HCT116 (cell line): ENCODE measurements at regions not wholly inside any gene's neighbourhood (a gene's known extent, or its start where the extent isn't known, plus 50 kb on each side); places are given as distances from the start of the nearest gene placed in this dataset.

Experiments used
- ATAC-seq: fragments of 200-7000 bp; cut with Tn5 transposase; 2 replicates; pipeline ENCODE4 v1.9.1; 2020; ENCODE audit warnings: mild to moderate bottlenecking, moderate library complexity
- BruUV-seq: library from RNA; stranded (reverse); fragments of 400-500 nt; replicated peaks from 2 replicates; lab custom pipeline; 2021; lab: Mats Ljungman, UMichigan
- CTCF ChIA-PET: fragments of 300-600 bp; sonication (Branson Sonifier 250); formaldehyde crosslinking; loops from one replicate; lab custom pipeline; 2021; ENCODE audit warnings: antibody characterized with exemption; lab: Charles Lee
- POLR2A ChIA-PET: fragments of 300-600, 350-600 bp; sonication (Branson Sonifier 250); formaldehyde crosslinking; loops from one replicate; lab custom pipeline; 2021; ENCODE audit warnings: antibody characterized with exemption; lab: Charles Lee
- RAD21 ChIA-PET, 2 experiments: fragments of 300-600 bp; sonication (Branson Sonifier 250); formaldehyde crosslinking; loops; one replicate each; lab custom pipeline; 2023; ENCODE audit warnings: low total read pairs in 2 of 2; ENCODE audit not compliant: uncharacterized antibody in 2 of 2, unreplicated experiment in 2 of 2, low non-redundant PET in 1 of 2; lab: Charles Lee
- DNase-seq: peaks from one replicate; pipeline ENCODE4 v3.0.0-alpha.2; 2010; ENCODE audit warnings: low read depth, low spot score
- H2AFZ ChIP-seq: fragments of 200-600 bp; shearing (Covaris generic), sonication (generic); 2 replicates; pipeline ENCODE4 v1.6.1; 2017; ENCODE audit warnings: low read depth, mixed run types, mixed read lengths, antibody characterized with exemption, low read length; ENCODE audit not compliant: poor library complexity, severe bottlenecking
- H3K27ac ChIP-seq: 2 replicates; pipeline ENCODE4 v1.5.1; 2012; ENCODE audit warnings: low read depth, low read length
- H3K27me3 ChIP-seq: fragments of 200-600 bp; sonication (generic); 2 replicates; pipeline ENCODE4 v1.6.1; 2016; ENCODE audit warnings: mixed run types, low read length, mixed read lengths; ENCODE audit not compliant: insufficient read depth
- H3K36me3 ChIP-seq, 2 experiments: fragments of 200-500 bp in 1 of 2; fragments of 200-600 bp in 1 of 2; sonication (Bioruptor generic) in 1 of 2; sonication (generic) in 1 of 2; 2 replicates each; pipeline versions ENCODE4 v1.5.1 to v1.6.1; 2014 to 2016; ENCODE audit warnings: low read length in 2 of 2, inconsistent platforms in 1 of 2, mixed read lengths in 1 of 2, mixed run types in 1 of 2; ENCODE audit not compliant: insufficient read depth in 2 of 2, control insufficient read depth in 1 of 2
- H3K4me1 ChIP-seq, 2 experiments: fragments of 200-600 bp in 1 of 2; sonication (generic) in 1 of 2; 2 replicates each; pipeline versions ENCODE4 v1.5.1 to v1.6.1; 2012 to 2017; ENCODE audit warnings: low read length in 2 of 2, inconsistent platforms in 1 of 2, mild to moderate bottlenecking in 1 of 2, mixed read lengths in 1 of 2, mixed run types in 1 of 2, moderate library complexity in 1 of 2; ENCODE audit not compliant: insufficient read depth in 2 of 2, control insufficient read depth in 1 of 2
- H3K4me2 ChIP-seq: fragments of 200-600 bp; sonication (generic); 2 replicates; pipeline ENCODE4 v1.6.1; 2017; ENCODE audit warnings: mixed run types, low read length, mixed read lengths
- H3K4me3 ChIP-seq, 2 experiments: fragments of 200-600 bp in 1 of 2; sonication (generic) in 1 of 2; replicated peaks in 1 of 2; 2 replicates each; pipeline ENCODE4 v1.5.1; 2011 to 2016; ENCODE audit warnings: low read length in 2 of 2, control low read depth in 1 of 2, low read depth in 1 of 2, mild to moderate bottlenecking in 1 of 2, mixed read lengths in 1 of 2, mixed run types in 1 of 2
- H3K79me2 ChIP-seq: fragments of 200-600 bp; sonication (generic); 2 replicates; pipeline ENCODE4 v1.6.1; 2017; ENCODE audit warnings: mild to moderate bottlenecking, mixed run types, low read length, moderate library complexity, mixed read lengths; ENCODE audit not compliant: insufficient read depth
- H3K9ac ChIP-seq: fragments of 200-600 bp; sonication (generic); 2 replicates; pipeline ENCODE4 v1.6.1; 2016; ENCODE audit warnings: low read length, mixed read lengths
- H3K9me2 ChIP-seq: fragments of 200-600 bp; sonication (generic), shearing (Covaris generic); 2 replicates; pipeline ENCODE4 v1.6.1; 2017; ENCODE audit warnings: mixed run types, mild to moderate bottlenecking, moderate library complexity; ENCODE audit not compliant: insufficient read depth
- H3K9me3 ChIP-seq, 2 experiments: fragments of 200-500 bp in 1 of 2; fragments of 200-600 bp in 1 of 2; sonication (Bioruptor generic) in 1 of 2; sonication (generic) in 1 of 2; 2 replicates each; pipeline ENCODE4 v1.6.1; 2014 to 2017; ENCODE audit warnings: low read length in 2 of 2, mixed read lengths in 2 of 2, inconsistent platforms in 1 of 2, low read depth in 1 of 2, mild to moderate bottlenecking in 1 of 2, mixed run types in 1 of 2, moderate library complexity in 1 of 2; ENCODE audit not compliant: control insufficient read depth in 1 of 2, insufficient read depth in 1 of 2
- H4K20me1 ChIP-seq: fragments of 200-600 bp; sonication (generic), shearing (Covaris generic); 2 replicates; pipeline ENCODE4 v1.6.1; 2017; ENCODE audit warnings: mixed run types, mild to moderate bottlenecking, moderate library complexity; ENCODE audit not compliant: insufficient read depth
- CBX3 ChIP-seq: IDR thresholded peaks from 2 replicates; pipeline ENCODE4 v1.6.1; 2012; ENCODE audit warnings: low read depth
- CEBPB ChIP-seq: IDR thresholded peaks from 2 replicates; pipeline ENCODE4 v1.6.1; 2012; ENCODE audit warnings: low read depth
- EGR1 ChIP-seq: IDR thresholded peaks from 2 replicates; pipeline ENCODE4 v1.6.1; 2012; ENCODE audit warnings: low read depth
- ELF1 ChIP-seq: IDR thresholded peaks from 2 replicates; pipeline ENCODE4 v1.6.1; 2012; ENCODE audit warnings: low read depth, borderline replicate concordance
- EZH2 ChIP-seq: fragments of 200-600 bp; sonication (generic); IDR thresholded peaks from 2 replicates; pipeline ENCODE4 v1.6.1; 2017; ENCODE audit warnings: antibody characterized with exemption, mixed run types
- FOSL1 ChIP-seq: IDR thresholded peaks from 2 replicates; pipeline ENCODE4 v1.6.1; 2012; ENCODE audit warnings: low read depth
- POLR2A ChIP-seq: IDR thresholded peaks from 2 replicates; pipeline ENCODE4 v1.7.0; 2011; ENCODE audit warnings: borderline replicate concordance; ENCODE audit not compliant: insufficient read depth, insufficient read length; ENCODE audit errors: extremely low read depth
- RAD21 ChIP-seq: IDR thresholded peaks from 2 replicates; pipeline ENCODE4 v1.6.1; 2012; ENCODE audit warnings: low read depth, mild to moderate bottlenecking
- SIN3A ChIP-seq: IDR thresholded peaks from 2 replicates; pipeline ENCODE4 v1.6.1; 2012; ENCODE audit warnings: low read depth
- SP1 ChIP-seq: IDR thresholded peaks from 2 replicates; pipeline ENCODE4 v1.6.1; 2012; ENCODE audit warnings: low read depth
- YY1 ChIP-seq: IDR thresholded peaks from 2 replicates; pipeline ENCODE4 v1.6.1; 2011; ENCODE audit warnings: low read length, low read depth, moderate library complexity, mild to moderate bottlenecking; ENCODE audit not compliant: insufficient replicate concordance; ENCODE audit errors: extremely low read depth
- ZFX ChIP-seq: fragments of 450-650 bp; IDR thresholded peaks from 2 replicates; pipeline ENCODE4 v1.6.1; 2017
- ZNF274 ChIP-seq: fragments of 200-500 bp; sonication (Bioruptor generic); IDR thresholded peaks from 2 replicates; pipeline ENCODE4 v1.6.1; 2014; ENCODE audit warnings: mild to moderate bottlenecking, low read depth, low read length, inconsistent platforms
- intact Hi-C: fragments of 100-400 bp; cut with micrococcal nuclease; formaldehyde crosslinking; loops from 2 replicates; pipeline ENCODE4 v1.10.0; 2022
- TF ChIP-seq, protein P1 (sequence below): IDR thresholded peaks from 2 replicates; pipeline ENCODE4 v1.6.1; 2012
- TF ChIP-seq, protein P2 (sequence below): IDR thresholded peaks from 2 replicates; pipeline ENCODE4 v1.6.1; 2012
- TF ChIP-seq, protein P3 (sequence below): IDR thresholded peaks from 2 replicates; pipeline ENCODE4 v1.6.1; 2012; ENCODE audit warnings: low read depth
- TF ChIP-seq, protein P4 (sequence below), 3 experiments: fragments of 200-600 bp in 1 of 3; sonication (generic) in 1 of 3; IDR thresholded peaks in 2 of 3; conservative IDR thresholded peaks in 1 of 3; 2 replicates each; pipeline ENCODE4 v1.5.1; 2012 to 2017; ENCODE audit warnings: low read depth in 2 of 3, low read length in 2 of 3, antibody characterized with exemption in 1 of 3, borderline replicate concordance in 1 of 3, control low read depth in 1 of 3, mild to moderate bottlenecking in 1 of 3, mixed read lengths in 1 of 3, mixed run types in 1 of 3, moderate library complexity in 1 of 3; ENCODE audit not compliant: insufficient read depth in 1 of 3

DNA sequence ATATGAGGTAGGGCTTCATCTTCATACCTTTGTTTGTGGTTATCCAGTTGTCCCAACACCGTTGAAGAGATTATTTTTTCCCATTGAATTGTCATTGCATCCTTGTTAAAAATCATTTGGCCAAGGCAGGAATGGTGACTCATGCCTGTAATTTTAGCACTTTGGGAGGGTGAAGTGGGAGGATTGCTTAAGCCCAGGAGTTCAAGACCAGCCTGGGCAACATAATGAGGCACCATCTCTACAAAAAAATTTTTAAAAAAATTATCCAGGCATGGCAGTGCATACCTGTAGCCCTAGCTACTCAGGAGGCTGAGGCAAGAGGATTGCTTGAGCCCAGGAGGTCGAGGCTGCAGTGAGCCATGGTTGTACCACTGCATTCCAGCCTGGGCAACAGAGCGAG, 223.9 kb downstream of the TANC2 start:
- Histone ChIP-seq H3K9ac (no peak overlapping the region), H3K4me3 (no peak overlapping the region), H2AFZ (no peak overlapping the region), H3K27me3 (no peaks in the 10 kb centered on the region), H4K20me1 (no peaks in the 10 kb centered on the region), H3K9me3 (no peaks in the 10 kb centered on the region), H3K79me2 (no peaks in the 10 kb centered on the region), H3K36me3 (0 out of 4 replicates have a peak, but pooled peaks cover 0 to 3% of the 10 kb centered on the region in 2 experiments)
- CTCF ChIA-PET, result no interaction called here
- DNase-seq, result no peak
- POLR2A ChIA-PET, result no interaction called here
- RAD21 ChIA-PET, result no interaction called here
- intact Hi-C loops, result no loop called here
- TF ChIP-seq EZH2, result no peak
- TF ChIP-seq SIN3A, result no peak
- TF ChIP-seq EGR1, result no peak
- no peak for TF ChIP-seq CBX3
- no peak for TF ChIP-seq SP1
- TF ChIP-seq RAD21, result no peak
- no peak for TF ChIP-seq FOSL1
- no peak for TF ChIP-seq ZNF274
- TF ChIP-seq POLR2A, result no peak
- TF ChIP-seq, protein P1, sequence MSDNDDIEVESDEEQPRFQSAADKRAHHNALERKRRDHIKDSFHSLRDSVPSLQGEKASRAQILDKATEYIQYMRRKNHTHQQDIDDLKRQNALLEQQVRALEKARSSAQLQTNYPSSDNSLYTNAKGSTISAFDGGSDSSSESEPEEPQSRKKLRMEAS, result no peak
- TF ChIP-seq, protein P2, sequence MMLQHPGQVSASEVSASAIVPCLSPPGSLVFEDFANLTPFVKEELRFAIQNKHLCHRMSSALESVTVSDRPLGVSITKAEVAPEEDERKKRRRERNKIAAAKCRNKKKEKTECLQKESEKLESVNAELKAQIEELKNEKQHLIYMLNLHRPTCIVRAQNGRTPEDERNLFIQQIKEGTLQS, result no peak
- no peak for TF ChIP-seq YY1
- TF ChIP-seq, protein P3, sequence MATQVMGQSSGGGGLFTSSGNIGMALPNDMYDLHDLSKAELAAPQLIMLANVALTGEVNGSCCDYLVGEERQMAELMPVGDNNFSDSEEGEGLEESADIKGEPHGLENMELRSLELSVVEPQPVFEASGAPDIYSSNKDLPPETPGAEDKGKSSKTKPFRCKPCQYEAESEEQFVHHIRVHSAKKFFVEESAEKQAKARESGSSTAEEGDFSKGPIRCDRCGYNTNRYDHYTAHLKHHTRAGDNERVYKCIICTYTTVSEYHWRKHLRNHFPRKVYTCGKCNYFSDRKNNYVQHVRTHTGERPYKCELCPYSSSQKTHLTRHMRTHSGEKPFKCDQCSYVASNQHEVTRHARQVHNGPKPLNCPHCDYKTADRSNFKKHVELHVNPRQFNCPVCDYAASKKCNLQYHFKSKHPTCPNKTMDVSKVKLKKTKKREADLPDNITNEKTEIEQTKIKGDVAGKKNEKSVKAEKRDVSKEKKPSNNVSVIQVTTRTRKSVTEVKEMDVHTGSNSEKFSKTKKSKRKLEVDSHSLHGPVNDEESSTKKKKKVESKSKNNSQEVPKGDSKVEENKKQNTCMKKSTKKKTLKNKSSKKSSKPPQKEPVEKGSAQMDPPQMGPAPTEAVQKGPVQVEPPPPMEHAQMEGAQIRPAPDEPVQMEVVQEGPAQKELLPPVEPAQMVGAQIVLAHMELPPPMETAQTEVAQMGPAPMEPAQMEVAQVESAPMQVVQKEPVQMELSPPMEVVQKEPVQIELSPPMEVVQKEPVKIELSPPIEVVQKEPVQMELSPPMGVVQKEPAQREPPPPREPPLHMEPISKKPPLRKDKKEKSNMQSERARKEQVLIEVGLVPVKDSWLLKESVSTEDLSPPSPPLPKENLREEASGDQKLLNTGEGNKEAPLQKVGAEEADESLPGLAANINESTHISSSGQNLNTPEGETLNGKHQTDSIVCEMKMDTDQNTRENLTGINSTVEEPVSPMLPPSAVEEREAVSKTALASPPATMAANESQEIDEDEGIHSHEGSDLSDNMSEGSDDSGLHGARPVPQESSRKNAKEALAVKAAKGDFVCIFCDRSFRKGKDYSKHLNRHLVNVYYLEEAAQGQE, result no peak
- no peak for TF ChIP-seq CEBPB
- TF ChIP-seq ZFX, result no peak
- no peak for TF ChIP-seq ELF1
- TF ChIP-seq, protein P4, sequence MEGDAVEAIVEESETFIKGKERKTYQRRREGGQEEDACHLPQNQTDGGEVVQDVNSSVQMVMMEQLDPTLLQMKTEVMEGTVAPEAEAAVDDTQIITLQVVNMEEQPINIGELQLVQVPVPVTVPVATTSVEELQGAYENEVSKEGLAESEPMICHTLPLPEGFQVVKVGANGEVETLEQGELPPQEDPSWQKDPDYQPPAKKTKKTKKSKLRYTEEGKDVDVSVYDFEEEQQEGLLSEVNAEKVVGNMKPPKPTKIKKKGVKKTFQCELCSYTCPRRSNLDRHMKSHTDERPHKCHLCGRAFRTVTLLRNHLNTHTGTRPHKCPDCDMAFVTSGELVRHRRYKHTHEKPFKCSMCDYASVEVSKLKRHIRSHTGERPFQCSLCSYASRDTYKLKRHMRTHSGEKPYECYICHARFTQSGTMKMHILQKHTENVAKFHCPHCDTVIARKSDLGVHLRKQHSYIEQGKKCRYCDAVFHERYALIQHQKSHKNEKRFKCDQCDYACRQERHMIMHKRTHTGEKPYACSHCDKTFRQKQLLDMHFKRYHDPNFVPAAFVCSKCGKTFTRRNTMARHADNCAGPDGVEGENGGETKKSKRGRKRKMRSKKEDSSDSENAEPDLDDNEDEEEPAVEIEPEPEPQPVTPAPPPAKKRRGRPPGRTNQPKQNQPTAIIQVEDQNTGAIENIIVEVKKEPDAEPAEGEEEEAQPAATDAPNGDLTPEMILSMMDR (IDR thresholded peaks at IDR 0.05 in 2 of 3, conservative IDR thresholded peaks at IDR 0.05 in 1 of 3; ENCODE audit: borderline replicate concordance in 1 of 3, insufficient read depth in 1 of 3, low read depth in 2 of 3, low read length in 2 of 3), result no peak
- TF ChIP-seq, all 23 proteins: peak for 0
- ATAC-seq, result no peak
- Histone ChIP-seq H3K27ac (no peak overlapping the region), H3K9me2 (no peaks in the 10 kb centered on the region), H3K4me1 (peaks cover 0 to 17% of the 10 kb centered on the region in 2 experiments; a peak in 2 of 4 replicates), H3K4me2 (no peak overlapping the region)
- no TSS peak for BruUV-seq
